GM03348 (cell line): ENCODE measurements at regions not wholly inside any gene's neighbourhood (a gene's known extent, or its start where the extent isn't known, plus 50 kb on each side); places are given as distances from the start of the nearest gene placed in this dataset.
"Not testable (repeated sequence)": the region's sequence is repeated elsewhere in the genome, so short reads cannot be mapped to it uniquely, and the experiment has no call there.

Experiments
- DNase-seq: peaks from one replicate; pipeline ENCODE4 v3.0.0; 2012; ENCODE audit warnings: low spot score

GRCh38 chr1:234958066-234958705 lies 170.5 kb downstream of the TOMM20 start:
- no peak for DNase-seq

GRCh38 chr1:234957330-234958065 lies 171.1 kb downstream of the TOMM20 start:
- DNase-seq, result peak; percentile 67

- no peak for DNase-seq
Observed at GRCh38 chr1:234956821-234957329, 171.8 kb downstream of the TOMM20 start.

- no peak for DNase-seq
Observed at GRCh38 chr1:234955107-234955731, 173.4 kb downstream of the TOMM20 start.

DNA sequence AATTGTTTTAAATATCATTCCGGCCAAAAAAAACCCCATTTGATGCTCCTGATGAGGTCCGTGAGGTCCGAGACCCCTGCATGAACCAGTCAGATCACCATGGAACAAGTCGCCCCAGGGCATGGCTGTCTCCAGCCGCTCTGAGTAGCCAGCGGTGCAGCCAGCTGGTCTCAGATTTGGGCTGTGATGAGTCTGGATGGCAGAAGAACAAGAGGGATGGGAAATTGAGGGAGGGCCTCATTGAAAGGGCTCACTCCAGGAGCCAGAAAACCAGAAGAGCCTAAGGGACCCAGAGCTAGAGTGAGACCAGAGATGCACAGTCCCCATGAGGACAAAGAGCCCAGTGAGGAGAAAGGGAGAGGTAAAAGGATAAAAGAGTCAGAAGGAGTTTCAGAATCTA lies 174.0 kb downstream of the TOMM20 start:
- no peak for DNase-seq

DNA sequence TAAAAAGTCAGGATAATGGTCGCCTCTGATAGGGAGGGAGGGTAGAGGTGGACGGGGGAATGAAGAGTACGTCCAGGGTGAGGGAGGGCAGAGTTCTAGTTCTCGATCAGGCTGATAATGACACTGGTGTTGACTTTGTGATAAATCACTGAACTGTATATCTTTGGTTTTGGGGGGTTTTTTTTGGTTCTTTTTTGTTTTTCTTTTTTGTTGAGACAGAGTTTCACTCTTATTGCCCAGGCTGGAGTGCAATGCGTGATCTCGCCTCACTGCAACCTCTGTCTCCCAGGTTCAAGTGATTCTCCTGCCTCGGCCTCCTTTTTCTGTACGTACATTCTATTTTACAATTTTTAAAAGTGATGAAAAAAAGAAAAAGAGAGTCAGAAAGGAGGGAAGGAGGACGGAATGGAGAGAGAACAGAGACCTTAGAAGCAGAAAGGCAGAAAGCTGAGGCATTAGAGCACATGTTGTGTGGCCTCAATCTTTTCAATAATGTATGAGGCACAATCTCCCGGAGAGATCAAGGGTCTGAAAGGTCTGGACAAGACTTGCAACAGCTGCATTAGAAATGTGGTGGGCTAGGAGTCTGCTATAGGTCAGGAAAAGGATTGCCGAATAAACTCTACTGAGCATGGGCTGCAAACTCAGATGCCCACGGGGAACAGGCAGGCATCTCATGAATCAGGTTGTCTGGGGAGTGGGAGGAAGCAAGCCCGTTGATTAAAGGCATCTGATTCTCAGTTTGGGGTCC lies 174.8 kb downstream of the TOMM20 start:
- no peak for DNase-seq

- DNase-seq, result no peak
Observed at GRCh38 chr1:234950598-234950997, 178.0 kb downstream of the TOMM20 start.

- not testable (repeated sequence) for DNase-seq
Observed at GRCh38 chr1:234949528-234949927, 179.1 kb downstream of the TOMM20 start.

GRCh38 chr1:234944439-234945344 lies 183.9 kb downstream of the TOMM20 start:
- DNase-seq, result no peak

GRCh38 chr1:234943836-234944402 lies 184.7 kb downstream of the TOMM20 start:
- no peak for DNase-seq

- DNase-seq, result no peak
Observed at GRCh38 chr1:234942879-234943506, 185.6 kb downstream of the TOMM20 start.

- DNase-seq, result no peak
Observed at GRCh38 chr1:234942012-234942332, 186.7 kb downstream of the TOMM20 start.

DNA sequence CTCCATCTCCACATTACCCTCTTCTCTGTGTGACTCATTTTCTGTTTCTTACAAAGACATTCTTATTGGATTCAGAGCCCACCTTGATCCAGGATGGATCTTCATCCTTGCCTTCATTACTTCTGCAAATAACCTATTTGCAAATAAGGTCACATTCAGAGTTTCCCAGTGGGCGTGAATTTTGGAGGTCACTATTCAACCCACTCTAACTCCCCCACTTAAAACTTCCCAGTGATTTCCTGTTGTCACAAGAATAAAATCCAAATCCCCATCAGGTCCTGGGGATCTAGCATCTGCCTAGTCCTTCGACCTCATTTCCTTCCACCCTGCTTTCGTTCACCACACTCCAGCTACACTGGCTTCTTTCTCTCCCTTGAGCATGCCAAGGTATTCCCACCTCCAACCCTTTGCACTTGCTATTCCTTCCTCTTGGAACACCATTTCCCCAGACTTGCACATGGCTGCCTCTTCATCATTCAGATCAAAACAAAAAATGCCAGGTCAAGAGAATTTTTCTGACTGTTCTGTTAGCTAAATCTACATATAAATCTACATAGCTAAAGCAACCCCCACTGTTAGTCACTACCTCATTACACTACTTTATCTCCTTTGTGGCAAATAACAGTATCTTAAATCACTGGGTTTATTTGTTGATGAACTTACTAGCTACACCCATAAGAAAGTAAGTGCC lies 187.2 kb downstream of the TOMM20 start:
- no peak for DNase-seq

- DNase-seq, result no peak
Observed at GRCh38 chr1:234940841-234941240, 187.8 kb downstream of the TOMM20 start.

DNA sequence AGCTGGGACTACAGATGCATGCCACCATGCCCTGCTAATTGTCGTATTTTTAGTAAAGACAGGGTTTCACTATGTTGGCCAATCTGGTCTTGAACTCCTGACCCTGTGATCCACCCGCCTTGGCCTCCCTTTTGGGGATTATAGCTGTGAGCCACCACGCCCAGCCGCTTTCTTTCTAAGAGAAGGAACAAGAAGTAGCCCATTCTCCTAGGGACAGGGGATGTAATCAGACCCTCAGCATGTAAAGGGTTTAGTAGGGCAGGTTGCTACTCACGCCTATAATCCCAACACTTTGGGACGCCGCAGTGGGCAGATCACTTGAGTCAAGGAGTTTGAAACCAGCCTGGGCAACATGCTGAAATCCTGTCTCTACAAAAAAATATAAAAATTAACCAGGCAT lies 189.7 kb downstream of the TOMM20 start:
- no peak for DNase-seq

DNA sequence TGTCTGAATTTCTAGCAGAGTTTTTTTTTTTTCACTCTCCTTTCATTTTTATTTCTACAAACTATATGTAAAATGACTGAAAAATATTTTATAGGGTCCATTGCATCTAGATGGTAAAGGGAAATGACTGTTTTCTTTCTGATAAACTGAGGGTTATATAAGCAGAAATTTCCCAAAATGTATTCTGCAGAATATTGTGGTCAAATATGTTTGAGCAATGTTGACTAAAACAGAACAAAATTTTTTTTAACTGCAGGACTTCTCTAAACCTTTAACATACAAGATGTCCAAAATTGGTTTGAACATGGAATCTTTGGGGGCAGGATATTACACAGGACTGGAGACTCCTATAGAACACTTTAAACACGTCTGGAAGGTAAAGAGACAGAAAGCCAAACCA lies 190.5 kb downstream of the TOMM20 start:
- DNase-seq, result no peak

GRCh38 chr1:234936612-234937389 lies 191.8 kb downstream of the TOMM20 start:
- no peak for DNase-seq

DNA sequence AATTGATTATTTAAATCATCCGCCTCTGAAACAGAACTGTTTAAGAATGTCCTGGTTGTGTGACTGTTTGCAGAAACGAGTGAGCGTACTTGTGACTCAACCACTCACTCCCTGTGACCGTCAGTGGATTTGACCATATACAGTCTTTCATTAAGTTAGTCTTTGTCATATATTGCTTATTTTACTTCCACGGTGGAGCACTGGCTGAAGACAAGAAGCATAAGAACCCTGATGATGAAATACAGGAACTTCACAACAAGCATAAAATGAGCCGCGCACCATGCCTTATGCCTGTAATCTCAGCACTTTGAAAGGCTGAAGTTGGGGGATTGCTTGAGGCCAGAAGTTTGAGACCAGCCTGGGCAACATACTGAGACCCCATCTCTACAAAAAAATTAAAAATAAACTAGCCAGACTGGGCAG lies 194.0 kb downstream of the TOMM20 start:
- DNase-seq, result no peak

GRCh38 chr1:234933475-234933874 lies 195.2 kb downstream of the TOMM20 start:
- DNase-seq, result peak; percentile 75
